ENCODE measurements at regions not wholly inside any gene's neighbourhood (a gene's known extent, or its start where the extent isn't known, plus 50 kb on each side); places are given as distances from the start of the nearest gene placed in this dataset.

DNA sequence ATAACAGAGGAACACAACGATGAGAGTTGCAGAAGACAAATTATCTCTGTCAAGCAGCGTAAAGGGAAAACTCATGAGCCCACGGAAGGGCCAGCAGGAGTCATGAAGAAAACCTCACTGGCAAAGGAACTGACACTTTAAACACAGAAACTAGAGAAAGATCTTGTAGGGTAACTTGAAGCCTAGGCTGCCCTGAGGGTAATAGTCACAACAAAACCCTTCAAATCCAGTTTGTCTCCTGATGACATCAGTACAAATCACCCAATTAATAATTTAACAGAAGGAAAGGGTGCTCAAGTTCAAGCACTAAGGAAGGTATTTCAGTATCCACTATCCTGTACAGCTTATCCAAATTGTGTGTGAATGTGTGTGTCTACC lies 549.1 kb downstream of the MTRR start:
- ATAC-seq = no peak
- H3K36me3 ChIP-seq (ENCODE audit: low read depth) = no peaks in the 10 kb centered on the region
- no peaks in the 10 kb centered on the region for H3K4me1 ChIP-seq (ENCODE audit: low read depth)
- TF ChIP-seq, protein P1, sequence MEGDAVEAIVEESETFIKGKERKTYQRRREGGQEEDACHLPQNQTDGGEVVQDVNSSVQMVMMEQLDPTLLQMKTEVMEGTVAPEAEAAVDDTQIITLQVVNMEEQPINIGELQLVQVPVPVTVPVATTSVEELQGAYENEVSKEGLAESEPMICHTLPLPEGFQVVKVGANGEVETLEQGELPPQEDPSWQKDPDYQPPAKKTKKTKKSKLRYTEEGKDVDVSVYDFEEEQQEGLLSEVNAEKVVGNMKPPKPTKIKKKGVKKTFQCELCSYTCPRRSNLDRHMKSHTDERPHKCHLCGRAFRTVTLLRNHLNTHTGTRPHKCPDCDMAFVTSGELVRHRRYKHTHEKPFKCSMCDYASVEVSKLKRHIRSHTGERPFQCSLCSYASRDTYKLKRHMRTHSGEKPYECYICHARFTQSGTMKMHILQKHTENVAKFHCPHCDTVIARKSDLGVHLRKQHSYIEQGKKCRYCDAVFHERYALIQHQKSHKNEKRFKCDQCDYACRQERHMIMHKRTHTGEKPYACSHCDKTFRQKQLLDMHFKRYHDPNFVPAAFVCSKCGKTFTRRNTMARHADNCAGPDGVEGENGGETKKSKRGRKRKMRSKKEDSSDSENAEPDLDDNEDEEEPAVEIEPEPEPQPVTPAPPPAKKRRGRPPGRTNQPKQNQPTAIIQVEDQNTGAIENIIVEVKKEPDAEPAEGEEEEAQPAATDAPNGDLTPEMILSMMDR (IDR thresholded peaks at IDR 0.05) = no peak
- intact Hi-C loops (cut with DNase I, micrococcal nuclease) = no loop called here
- no peaks in the 10 kb centered on the region for H3K9me3 ChIP-seq
- H3K4me3 ChIP-seq = no peak overlapping the region
- DNase-seq = no peak

- no peak for ATAC-seq
- TF ChIP-seq, protein P1 (IDR thresholded peaks at IDR 0.05) = no peak
Observed at GRCh38 chr5:8429778-8430758, 561.1 kb downstream of the MTRR start.

GRCh38 chr5:8434501-8434900 lies 565.6 kb downstream of the MTRR start:
- Histone ChIP-seq H3K4me3 (no peak overlapping the region), H3K4me1 (ENCODE audit: low read depth) (no peaks in the 10 kb centered on the region), H3K36me3 (ENCODE audit: low read depth) (no peaks in the 10 kb centered on the region), H3K9me3 (no peaks in the 10 kb centered on the region)
- no peak for ATAC-seq
- intact Hi-C loops (cut with DNase I, micrococcal nuclease) = no loop called here
- TF ChIP-seq, protein P1 (IDR thresholded peaks at IDR 0.05) = no peak
- DNase-seq = no peak

More at GRCh38 chr5:8429778-8430758, 561.1 kb downstream of the MTRR start:
- no peak for DNase-seq
- intact Hi-C loops (cut with DNase I, micrococcal nuclease) = no loop called here
- Histone ChIP-seq H3K9me3 (no peaks in the 10 kb centered on the region), H3K4me1 (ENCODE audit: low read depth) (no peaks in the 10 kb centered on the region), H3K36me3 (ENCODE audit: low read depth) (no peaks in the 10 kb centered on the region), H3K4me3 (no peak overlapping the region)

DNA sequence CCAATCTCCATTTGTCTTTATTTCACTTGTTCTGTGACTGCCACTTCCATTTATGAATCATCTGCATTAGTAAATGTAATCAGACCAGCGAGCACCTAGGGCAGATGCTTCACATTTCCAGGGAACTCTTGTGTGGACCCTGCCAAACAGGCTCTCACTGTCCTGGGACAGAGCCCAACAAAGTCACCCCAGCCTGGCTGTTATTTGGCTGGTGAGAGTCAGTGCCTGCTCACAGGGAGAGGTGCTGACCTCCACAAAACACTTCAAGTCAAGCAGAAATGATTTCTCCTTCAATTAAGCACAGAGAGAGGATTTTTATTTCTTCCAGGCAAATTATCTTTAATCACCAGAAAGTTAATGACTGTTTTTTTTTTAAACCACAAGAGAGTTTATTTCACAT lies 568.0 kb downstream of the MTRR start:
- DNase-seq = no peak

DNA sequence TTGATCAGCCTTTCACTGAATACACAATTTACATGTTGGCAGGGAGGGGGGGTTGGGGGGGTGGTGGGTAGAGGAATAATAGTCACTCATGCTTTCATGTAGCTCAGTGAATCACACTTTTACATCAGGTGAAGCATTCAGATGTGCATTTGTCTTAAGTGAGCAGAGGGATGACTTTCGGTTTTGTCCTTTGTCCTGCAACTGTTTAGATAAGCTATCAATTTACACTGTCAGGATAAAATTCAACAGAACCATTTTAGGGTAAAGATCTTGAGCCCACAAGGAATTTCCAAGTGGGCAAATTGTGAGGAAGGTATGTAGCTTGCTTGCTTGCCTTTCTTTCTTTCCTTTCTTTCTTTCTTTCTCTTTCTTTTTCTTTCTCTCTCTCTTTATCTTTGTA lies 576.2 kb downstream of the MTRR start:
- no peak for DNase-seq
- Histone ChIP-seq H3K4me1 (ENCODE audit: low read depth) (no peaks in the 10 kb centered on the region), H3K36me3 (ENCODE audit: low read depth) (no peaks in the 10 kb centered on the region), H3K9me3 (no peaks in the 10 kb centered on the region), H3K4me3 (no peak overlapping the region)
- intact Hi-C loops (cut with DNase I, micrococcal nuclease) = no loop called here
- no peak for ATAC-seq
- TF ChIP-seq, protein P1 (IDR thresholded peaks at IDR 0.05) = no peak

More for the DNA sequence above, 568.0 kb downstream of the MTRR start:
- no peaks in the 10 kb centered on the region for H3K36me3 ChIP-seq (ENCODE audit: low read depth)
- no peak for ATAC-seq
- intact Hi-C loops (cut with DNase I, micrococcal nuclease) = no loop called here
- no peaks in the 10 kb centered on the region for H3K9me3 ChIP-seq
- H3K4me3 ChIP-seq = no peak overlapping the region
- TF ChIP-seq, protein P1 (IDR thresholded peaks at IDR 0.05) = no peak
- no peaks in the 10 kb centered on the region for H3K4me1 ChIP-seq (ENCODE audit: low read depth)

Measured in mucosa of descending colon (tissue), 3 donors.